ENCODE measurements at regions not wholly inside any gene's neighbourhood (a gene's known extent, or its start where the extent isn't known, plus 50 kb on each side); places are given as distances from the start of the nearest gene placed in this dataset.

DNA sequence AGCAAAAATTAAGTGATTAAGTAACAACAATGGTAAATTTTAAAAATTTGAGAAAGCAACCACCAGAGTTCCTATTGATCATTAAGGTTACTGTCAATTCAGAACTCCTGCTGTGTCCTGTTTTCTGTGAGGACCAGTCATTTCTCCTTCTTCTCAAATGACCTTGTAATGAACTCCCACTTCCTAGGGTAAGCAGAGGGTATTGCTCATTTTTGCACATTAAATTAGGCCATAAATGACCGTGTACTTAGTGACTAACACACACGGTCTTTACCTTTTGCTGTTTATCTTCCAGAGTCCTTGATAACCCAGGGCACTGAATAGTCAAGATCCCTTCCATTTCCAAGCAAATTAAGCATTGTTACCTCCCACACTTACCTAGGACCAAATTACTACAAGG is 227.5 kb upstream of the LYPLAL1 start:
- DNase-seq: no peak

DNA sequence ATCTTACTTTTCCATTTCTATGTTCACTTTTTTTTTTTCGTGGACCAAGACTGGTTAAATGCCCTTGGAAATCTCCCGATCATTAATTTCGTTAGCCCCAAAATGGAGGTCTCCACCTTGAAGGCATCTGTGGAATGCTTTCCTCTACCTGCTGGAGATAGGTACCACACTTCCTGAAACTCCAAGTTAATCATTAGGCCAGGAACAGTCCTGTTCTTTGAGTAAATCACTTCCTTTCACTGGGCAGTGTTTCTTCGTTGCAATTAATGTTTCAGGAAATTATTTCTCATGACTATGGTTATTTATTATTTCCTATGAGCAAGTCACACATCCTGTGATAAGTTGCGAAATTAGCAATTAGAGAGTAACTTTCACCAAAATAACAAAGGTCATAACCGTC is 225.2 kb upstream of the LYPLAL1 start:
- DNase-seq: no peak

DNA sequence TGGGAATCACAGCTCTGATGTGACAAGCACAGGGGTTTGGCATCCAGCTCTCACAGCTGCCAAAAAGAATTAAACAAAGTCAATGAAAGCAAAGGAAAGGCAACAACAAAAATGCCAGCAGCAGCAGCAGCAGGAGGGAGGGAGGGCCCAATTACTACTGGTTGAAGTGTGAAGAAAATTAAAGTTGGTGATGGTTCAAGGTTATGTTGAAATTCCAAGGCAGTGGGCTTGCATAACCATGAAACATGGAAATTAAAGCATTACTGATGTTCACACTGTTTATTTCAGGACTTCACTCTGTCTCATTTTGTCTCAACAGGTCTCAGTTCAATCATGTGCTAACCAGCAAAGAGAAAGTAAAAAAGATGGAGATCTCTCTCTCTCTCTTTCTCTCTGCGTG is 220.3 kb upstream of the LYPLAL1 start:
- DNase-seq: no peak

DNA sequence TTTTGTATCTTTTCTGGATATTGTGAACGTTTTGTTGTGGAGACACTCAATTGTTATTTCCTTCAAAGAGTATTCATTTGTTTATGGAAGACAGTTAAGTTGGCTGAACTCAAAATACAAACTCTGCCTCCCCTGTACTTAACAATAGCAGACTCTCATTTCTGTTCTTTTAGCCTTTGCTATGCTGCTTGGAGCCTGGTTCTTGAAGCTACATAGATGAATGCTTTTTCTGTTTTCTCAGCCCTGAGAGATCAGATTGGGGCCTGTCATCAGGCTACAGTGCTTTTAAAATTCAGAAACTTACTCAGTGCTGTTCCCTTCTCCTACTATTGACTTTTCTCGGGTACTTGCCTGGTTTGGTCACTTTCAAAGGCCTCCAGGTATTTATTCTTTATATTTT is 215.7 kb upstream of the LYPLAL1 start:
- DNase-seq: no peak

DNA sequence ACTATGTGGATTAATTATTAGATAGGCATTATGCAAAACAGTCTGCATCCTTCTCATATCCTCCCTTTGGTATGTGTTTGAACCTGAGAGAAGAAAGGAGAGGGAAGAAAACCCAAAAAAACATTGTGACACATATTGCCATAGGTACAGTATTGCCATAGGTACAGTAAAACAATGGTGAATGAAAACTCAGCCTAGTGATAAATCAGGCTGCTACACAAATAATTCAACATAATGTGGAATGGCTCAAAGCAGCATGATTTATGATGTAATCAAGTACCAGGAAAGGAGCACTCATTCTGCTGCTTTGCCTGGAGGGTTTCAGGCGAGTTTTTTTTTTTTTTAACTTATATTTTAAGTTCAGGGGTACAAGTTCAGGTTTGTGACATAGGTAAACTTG is 213.9 kb upstream of the LYPLAL1 start:
- no peak for DNase-seq

DNA sequence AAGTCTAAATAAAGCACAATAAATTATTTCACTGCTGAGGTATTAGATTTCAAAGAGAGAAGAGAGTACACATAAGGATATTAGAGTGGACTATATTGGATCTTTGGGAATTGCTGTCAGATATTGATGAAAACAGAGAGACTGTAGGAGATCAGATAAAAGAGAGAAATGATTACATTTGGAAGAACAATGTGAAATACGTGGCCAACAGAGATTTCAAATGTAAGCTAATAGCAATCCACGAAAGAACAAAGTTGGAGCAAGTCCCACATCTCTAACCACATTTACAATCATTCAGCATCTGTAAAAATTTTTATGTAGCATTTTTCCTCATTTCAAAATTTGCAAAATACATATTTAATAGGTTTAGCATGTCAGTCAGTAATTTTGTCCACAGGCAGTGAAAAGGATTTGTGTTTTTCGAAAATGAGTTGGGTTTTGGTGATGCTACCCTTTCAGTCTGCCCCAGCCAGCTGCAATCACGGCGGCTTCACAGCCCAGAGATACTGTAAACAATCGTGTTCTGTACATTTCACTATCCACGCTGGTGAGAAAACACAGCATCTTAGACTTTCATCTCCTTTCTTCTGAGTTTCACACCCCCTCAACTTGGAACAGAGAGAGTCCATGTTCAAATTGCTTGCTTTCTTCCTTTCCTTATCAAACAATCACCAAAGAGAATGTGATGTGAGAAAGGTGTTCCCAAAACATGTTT is 209.1 kb upstream of the LYPLAL1 start:
- no peak for DNase-seq

DNA sequence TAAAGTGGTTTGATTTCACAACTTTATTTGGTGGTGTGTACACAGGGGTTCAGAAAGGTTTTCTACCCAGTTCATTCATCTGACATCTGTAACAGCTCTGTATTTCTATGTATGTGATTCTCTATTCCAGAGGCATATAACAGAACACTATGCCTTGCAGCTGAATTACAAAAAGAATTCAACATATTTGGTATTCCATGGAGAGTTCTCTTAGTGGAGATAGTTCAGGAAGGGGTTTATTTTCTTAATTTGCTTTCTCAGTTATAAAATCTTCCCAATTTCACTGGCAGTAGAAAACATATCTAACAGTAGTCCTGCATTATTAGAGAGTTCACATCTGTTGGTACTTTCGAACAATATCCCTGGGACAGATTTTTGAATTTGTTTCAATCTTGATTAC is 207.9 kb upstream of the LYPLAL1 start:
- no peak for DNase-seq

DNA sequence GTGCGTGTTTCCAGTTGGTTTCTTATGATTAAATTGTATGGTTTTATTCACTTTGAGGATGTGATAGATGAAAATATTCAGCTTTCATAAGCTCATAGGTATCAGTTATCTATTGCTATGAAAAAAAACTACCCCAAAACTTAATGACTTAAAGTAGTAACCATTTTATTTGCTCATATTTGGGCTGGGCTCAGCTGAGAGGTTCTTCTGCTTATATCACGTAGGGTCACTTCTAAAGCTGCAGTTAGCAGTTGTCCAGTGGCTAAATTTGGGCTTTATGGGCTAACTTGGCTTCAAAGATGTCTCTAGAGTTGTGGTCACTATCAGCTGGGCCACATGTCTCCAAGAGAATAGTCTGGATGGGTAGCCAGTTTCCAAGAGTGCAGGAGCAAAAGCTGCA is 206.4 kb upstream of the LYPLAL1 start:
- no peak for DNase-seq

DNA sequence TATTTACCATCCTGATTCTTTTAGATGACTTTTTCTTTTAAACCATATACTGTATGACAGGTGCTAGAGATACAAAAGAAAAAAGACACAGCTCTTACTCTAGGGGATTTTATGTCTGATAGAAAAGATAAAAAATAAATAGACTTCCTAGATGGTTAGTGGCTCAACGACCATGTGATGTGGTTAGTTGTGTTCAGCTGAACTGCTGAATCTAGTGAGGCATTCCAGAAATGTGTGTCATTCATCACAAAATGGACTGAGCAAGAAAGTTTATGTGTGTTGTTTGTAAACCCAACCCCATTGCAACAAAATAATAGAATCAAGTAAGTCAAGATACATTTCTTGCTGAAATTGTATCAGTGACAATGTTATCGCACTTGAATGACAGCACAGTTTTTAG is 205.8 kb upstream of the LYPLAL1 start:
- no peak for DNase-seq

DNA sequence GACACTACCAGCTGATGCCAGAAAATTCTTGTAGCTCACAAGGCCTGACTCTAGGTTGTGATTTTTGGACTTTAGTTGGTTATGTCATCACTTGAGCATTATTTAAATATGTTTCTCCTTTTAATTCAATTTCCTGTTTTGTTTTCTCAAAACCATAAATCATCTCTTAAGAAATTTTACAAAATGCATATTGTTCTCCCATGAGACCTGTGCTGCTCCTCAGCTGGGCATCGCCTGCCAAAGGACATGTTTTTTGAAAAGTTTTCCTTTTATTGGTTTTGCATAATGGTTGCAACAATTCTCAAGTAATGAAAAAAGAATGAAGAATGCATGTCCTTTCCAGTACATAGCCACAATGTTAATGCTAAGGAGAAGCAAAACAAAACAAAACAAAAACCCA is 204.7 kb upstream of the LYPLAL1 start:
- no peak for DNase-seq

DNA sequence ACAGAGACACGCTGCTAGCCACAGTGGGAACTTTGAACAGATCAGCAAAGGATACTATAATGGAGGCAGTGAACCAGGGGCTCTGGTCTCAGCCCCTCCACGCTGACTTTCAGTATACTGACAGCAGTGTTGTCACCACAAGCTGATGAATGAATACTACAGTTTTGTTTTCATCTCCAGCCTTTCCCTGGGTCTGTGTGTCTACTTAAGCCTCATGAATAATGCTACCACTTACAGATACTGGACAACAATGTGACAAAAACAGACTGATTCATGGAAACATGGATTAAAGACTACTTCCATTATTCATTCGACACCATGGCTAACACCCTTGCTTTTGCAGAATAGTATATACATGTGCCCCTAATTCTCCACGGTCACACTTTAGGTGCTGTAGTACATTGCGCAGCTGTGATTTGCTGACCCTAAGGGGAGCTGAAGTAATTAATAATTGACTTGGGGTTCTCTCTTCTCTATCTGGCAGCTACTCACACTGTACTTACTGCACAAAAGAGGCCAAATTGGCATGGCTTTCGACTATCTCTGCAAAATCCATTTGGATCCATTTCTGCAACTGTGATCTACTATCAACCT is 203.2 kb upstream of the LYPLAL1 start:
- no peak for DNase-seq

DNA sequence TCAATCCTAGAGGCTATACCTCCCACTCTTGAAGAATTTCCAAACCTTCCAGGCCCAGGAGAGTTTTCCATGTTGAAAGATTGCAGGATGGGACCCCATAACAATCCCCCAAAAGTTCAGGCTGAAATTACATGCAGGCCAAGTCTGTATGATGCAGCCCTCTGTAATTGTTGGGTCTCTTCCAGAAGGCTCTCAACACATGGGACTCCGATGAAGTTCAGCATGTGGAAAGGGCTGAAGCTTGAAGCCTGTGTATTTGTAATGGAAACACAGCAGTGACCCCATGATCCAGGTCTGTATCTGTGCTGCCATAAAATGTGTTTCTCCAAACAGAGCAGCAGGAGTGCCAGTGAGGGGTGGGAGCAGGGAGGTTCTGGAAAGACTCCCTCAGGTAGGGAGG is 202.5 kb upstream of the LYPLAL1 start:
- no peak for DNase-seq

DNA sequence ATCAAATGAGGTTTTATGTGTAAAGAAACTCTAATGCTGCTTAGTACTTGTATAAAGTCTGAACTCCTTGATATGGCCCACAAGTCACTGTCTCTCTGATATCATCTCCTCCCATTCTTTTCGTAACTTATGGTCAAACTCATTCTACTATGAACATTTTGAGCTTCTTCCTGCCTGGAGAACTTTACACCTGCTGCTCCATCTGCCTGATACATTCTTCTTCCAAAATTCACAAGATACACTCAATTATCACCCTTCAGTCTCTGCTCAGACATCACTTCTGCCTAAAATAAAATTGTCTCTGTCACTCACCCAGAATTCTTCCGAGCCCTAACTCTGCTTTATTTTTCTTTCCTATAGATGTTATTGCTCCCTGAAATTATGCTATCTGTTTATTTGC is 192.8 kb upstream of the LYPLAL1 start:
- no peak for DNase-seq

DNA sequence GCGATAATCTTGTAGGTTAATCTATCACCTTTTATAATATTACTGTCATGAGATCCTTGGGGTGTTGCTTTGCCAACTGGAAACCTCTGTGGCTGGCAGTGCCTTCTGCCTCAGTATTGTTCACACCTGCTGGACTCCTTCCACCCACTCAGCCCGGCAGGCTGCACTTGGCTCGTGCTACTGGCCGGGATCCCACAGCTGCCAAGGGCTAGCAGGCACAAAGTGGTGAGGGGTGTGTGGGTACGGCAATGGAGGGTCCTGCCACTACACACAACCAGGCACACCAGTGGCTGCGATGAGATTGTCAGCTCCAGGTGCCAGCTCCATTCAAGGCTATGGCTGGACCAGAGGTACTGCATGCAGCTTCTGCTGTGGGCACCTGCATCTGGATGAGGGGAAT is 191.2 kb upstream of the LYPLAL1 start:
- no peak for DNase-seq

DNA sequence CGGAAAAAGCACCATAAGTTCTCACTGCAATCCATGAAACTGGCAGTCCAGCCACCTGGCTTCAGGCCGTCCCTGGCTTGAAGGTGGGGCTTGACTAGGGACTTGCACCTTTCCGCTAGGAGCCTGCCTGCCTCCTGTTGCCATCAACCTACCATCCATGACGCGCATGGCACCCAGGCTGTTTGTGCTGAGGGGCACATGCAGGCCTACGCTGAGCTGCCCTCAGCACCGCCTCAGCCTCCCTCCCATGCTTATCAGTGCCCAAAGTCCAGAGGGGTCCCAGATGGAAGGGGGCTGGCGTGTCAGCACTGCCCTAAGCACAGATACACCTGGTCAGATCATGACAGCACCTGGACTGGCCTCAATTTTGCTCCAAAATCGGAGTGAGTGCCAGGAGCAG is 190.2 kb upstream of the LYPLAL1 start:
- DNase-seq: no peak

DNA sequence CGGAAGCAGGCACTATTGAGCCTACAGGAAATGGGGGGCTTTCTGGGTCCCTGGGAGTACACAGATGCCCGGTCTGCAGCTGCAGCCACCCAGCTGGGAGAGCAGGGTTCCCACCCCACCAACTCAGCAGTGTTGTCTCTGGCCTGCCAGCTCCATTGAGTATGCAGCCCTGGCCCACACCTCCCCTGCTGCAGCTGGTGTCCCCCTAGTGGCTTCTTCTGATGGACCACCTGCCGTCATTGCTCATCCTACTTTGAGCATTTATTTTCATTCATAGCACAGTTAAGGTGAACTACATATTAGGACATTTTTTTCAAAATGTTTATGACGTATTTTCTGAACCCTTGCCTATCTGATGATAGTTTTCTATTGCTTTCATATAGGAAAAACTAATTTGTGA is 189.8 kb upstream of the LYPLAL1 start:
- no peak for DNase-seq

DNA sequence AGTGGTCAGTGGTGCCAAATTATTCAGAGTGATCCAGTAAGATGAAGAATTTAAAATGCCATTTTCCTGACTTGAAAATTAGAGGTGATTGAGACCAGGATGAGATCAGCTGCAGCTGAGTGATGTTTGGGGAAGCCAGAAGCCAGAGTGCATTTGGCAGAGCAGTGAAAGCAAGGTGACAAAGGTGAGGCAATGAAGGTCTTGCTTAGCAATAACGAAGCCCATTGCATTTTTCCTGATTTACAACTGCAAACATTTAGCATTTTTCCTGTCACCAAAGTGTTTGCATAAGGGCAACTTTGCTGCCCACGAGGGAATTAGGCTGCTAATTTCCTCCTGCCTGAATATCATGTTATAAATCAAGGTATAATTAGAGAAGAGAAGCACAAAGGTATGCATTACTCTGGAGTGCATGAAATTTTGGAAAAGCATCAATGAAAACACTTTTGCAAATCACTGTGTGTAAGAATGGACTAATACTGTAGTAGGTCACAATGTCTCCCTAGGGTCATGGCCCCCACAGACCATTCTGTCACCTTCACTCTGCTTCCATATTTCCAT is 188.2 kb upstream of the LYPLAL1 start:
- DNase-seq: no peak

DNA sequence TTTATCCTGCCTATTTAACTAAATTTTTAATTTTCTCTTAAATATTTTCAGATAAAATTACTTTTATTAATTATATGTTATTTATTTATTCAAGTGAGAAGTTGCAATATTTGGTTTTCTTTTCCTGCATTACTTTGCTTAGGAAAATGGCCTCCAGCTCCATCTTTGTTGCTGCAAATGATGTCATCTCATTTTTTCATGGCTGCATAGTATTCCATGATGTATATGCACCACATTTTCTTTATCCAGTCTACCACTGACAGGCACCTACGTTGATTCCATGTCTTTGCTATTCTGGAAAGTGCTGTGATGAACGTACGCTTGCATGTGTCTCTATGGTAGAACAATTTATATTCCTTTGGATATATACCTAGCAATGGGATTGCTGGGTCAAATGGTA is 186.9 kb upstream of the LYPLAL1 start:
- no peak for DNase-seq

DNA sequence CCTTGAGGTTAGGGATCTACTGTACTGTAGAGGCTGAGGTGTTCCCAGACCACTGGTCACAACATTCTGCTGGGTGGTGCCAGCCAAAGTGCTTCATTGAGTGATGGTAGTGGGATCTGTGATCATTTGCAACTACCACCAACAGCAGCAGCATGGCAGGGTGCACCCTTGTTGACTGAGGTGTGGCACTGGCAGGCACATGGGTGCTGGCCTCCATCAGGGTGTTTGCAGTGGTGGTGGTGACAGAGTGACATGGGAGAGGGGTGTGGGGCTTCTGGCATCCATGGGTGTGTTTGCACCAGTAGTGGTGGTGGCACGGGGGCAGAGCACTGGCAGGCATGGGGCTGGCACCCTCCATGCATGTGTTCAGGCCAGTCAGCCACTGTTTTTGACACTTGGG is 183.7 kb upstream of the LYPLAL1 start:
- no peak for DNase-seq

DNA sequence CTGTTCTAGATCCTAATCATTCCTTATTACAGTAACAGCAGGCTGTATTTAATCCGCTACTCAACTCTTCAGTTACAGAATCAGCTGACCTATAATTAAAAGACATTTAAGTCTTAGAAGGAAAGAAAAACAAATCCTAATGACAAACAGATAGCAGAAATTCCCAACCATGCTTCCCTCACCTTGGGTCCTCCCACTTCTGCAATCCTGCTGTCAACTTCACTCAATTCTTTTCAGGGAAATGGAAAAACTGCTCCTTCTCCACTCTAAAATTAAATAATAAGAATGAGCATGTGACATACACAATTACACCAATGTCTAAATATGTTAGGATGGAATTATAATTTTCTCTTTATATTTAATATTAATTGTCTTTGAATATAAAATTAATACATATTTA is 182.6 kb upstream of the LYPLAL1 start:
- DNase-seq: no peak

DNA sequence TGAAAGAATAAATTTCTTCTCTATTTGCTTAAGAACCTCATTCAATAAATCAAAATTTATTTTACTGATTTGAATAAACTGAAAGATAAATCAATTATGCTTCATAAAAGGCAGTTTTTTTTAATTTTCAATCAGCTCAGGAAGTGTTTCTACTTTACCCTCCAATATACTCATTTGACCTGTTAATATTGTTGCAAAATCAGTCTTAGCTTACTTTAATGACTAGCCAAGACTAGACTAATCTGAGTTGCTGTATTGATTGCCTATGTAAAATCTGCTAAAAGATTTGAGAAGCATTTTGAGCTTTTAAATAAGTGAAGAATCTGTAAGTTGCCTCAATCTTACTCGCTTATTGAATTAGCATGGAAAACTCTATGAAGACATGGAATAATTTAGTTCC is 179.1 kb upstream of the LYPLAL1 start:
- no peak for DNase-seq

DNA sequence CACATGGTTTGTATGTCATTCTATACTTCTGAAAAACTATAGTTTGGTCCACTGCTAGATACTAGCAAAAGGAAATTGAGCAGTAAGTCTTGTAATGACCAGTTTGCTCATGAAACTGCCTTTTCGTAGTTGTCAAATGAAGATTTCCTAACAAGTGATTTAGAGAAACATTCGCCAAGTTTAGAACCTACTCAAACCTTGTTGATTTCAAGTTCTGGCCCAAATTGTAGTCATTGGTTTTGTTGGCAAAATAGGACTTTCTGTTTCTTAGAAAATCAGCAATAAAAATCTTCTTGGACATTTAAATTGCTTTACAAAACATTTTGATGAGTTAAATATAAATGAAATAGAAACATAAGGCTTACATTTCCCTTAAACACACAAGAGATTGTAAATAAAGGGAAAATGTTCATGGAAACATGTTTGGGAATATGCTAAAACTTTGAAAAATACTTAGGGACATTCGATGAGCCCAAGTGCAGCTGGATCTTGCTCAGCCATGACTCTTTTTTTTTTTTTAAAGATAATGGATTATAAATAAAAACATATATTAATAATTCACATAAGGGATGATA is 178.5 kb upstream of the LYPLAL1 start:
- no peak for DNase-seq

DNA sequence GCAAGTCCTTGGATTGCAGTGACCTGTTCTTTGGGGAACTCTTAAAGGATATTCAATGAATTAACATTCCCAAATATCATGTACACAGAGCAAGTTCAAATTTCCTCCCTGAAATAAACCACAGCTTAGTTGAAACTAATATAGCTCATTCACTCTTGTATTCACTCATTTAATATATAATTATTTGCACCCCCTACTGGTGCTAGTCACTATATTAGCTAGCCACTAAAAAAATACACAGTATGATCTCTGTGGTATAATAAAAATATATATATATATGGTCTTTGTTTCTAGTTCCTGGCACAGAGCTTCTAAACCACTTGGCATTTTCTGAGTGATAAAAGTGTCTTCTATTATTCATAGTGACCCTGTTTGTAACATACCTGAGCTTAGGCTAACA is 177.3 kb upstream of the LYPLAL1 start:
- no peak for DNase-seq

DNA sequence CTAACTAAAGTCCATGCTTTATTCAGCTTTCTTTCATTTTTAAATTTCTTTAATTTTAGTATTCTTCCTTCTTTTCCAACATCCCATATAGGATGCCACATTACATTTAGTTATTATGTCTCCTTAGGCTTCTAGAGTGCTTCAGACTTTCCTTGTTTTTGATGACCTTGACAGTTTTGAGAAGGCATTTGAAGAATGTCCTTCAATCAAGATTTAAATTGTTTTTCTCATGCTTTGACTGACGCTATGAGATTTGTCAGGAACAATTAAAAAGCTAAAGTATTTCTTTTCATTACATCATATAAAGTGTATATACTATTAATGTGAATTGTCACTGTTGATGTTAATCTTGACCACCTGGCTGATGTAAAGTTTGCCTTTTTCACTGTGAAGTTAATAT is 173.7 kb upstream of the LYPLAL1 start:
- DNase-seq: no peak

DNA sequence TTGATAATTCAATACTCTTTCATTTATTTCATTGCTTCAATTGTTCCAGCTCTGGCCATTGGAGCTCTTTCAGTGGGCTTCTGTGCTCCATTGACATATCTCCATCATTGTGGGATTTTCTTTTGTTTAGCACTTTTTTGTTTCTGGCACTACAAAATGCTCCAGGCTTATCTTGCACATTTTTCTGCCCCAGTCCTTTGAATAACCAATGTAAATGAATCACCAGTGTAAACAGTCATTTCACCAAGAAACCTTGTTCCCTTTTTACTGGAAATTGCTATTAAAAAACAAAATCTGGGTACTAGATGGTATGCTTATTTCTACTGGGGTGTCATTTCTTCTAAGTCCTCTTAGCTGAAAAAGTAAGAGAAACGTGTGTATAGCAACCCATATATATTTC is 173.0 kb upstream of the LYPLAL1 start:
- DNase-seq: no peak

Data from T-helper 9 cell (primary cell).